Breast epithelium (tissue), 4 donors: ENCODE measurements at regions not wholly inside any gene's neighbourhood (a gene's known extent, or its start where the extent isn't known, plus 50 kb on each side); places are given as distances from the start of the nearest gene placed in this dataset.

Experiments
- DNase-seq, 2 donors: peaks; one replicate each; pipeline ENCODE4 v3.0.0-alpha.2; 2019; ENCODE audit warnings: low spot score in 2 of 2
- H3K27ac ChIP-seq, 2 donors: fragments of 200-600 bp; sonication (generic) in 1 of 2; one replicate each; pipeline ENCODE4 v1.5.1; 2016 to 2019; ENCODE audit warnings: mild to moderate bottlenecking in 1 of 2
- H3K27me3 ChIP-seq, 2 donors: fragments of 200-600 bp; sonication (generic) in 1 of 2; one replicate each; pipeline versions ENCODE4 v1.5.1 to v1.6.0; 2017 to 2019; ENCODE audit warnings: control low read depth in 1 of 2, mild to moderate bottlenecking in 1 of 2
- H3K36me3 ChIP-seq: fragments of 200-600 bp; one replicate; pipeline ENCODE4 v1.5.1; 2019
- H3K4me1 ChIP-seq, 2 donors: fragments of 200-600 bp; sonication (generic); one replicate each; pipeline ENCODE4 v1.5.1; 2016 to 2019; ENCODE audit warnings: control low read depth in 1 of 2
- H3K4me3 ChIP-seq, 3 donors: fragments of 200-600 bp; sonication (generic); 1 replicate in 2 of 3; 2 replicates in 1 of 3; pipeline ENCODE4 v1.5.1; 2016 to 2019; ENCODE audit warnings: mild to moderate bottlenecking in 3 of 3, moderate library complexity in 2 of 3
- H3K9me3 ChIP-seq, 2 donors: fragments of 200-600 bp; sonication (generic) in 1 of 2; one replicate each; pipeline ENCODE4 v1.5.1; 2016 to 2019; ENCODE audit warnings: control low read depth in 1 of 2
- CTCF ChIP-seq, 3 donors: fragments of 450-650 bp; IDR thresholded peaks; one replicate each; pipeline ENCODE4 v1.5.1; 2016 to 2017; ENCODE audit warnings: antibody characterized with exemption in 3 of 3, mild to moderate bottlenecking in 3 of 3, moderate library complexity in 3 of 3
- POLR2A ChIP-seq: fragments of 450-650 bp; IDR thresholded peaks from one replicate; pipeline ENCODE4 v1.6.1; 2016; ENCODE audit warnings: antibody characterized with exemption, mild to moderate bottlenecking, moderate library complexity
- POLR2AphosphoS5 ChIP-seq, 3 donors: sonication (generic); formaldehyde crosslinking; IDR thresholded peaks; one replicate each; pipeline ENCODE4 v1.6.1; 2017; ENCODE audit warnings: antibody characterized with exemption in 3 of 3
- intact Hi-C: fragments of 100-400 bp; cut with DNase I; formaldehyde crosslinking; loops from one replicate; pipeline ENCODE4 v1.15.1; 2023; ENCODE audit warnings: low total_unique reads

- intact Hi-C loops, result no loop called here
- Histone ChIP-seq H3K4me1 (no peaks in the 10 kb centered on the region), H3K36me3 (no peaks in the 10 kb centered on the region), H3K4me3 (no peak overlapping the region), H3K9me3 (no peaks in the 10 kb centered on the region), H3K27me3 (no peaks in the 10 kb centered on the region), H3K27ac (no peak overlapping the region)
- TF ChIP-seq POLR2A (no peak), POLR2AphosphoS5 (IDR thresholded peaks at IDR 0.05) (no peak), CTCF (IDR thresholded peaks at IDR 0.05) (no peak)
- no peak for DNase-seq
These were observed 191.0 kb downstream of the TBXT start for GRCh38 chr6:165976684-165977083.

- Histone ChIP-seq H3K9me3 (no peaks in the 10 kb centered on the region), H3K36me3 (no peaks in the 10 kb centered on the region), H3K4me3 (no peak overlapping the region), H3K4me1 (no peaks in the 10 kb centered on the region), H3K27ac (no peak overlapping the region), H3K27me3 (no peaks in the 10 kb centered on the region)
- intact Hi-C loops, result no loop called here
- DNase-seq, result no peak
- TF ChIP-seq CTCF (IDR thresholded peaks at IDR 0.05), result no peak
- no peak for TF ChIP-seq POLR2AphosphoS5 (IDR thresholded peaks at IDR 0.05)
- no peak for TF ChIP-seq POLR2A
These were observed 192.8 kb downstream of the TBXT start for GRCh38 chr6:165974817-165975216.

GRCh38 chr6:165973473-165973872 lies 194.2 kb downstream of the TBXT start:
- H3K9me3 ChIP-seq, result no peaks in the 10 kb centered on the region
- H3K27ac ChIP-seq, result no peak overlapping the region
- intact Hi-C loops, result no loop called here
- DNase-seq, result no peak
- no peak overlapping the region for H3K4me3 ChIP-seq
- H3K4me1 ChIP-seq, result no peaks in the 10 kb centered on the region
- no peaks in the 10 kb centered on the region for H3K27me3 ChIP-seq
- no peak for TF ChIP-seq POLR2A
- TF ChIP-seq POLR2AphosphoS5 (IDR thresholded peaks at IDR 0.05), result no peak
- TF ChIP-seq CTCF (IDR thresholded peaks at IDR 0.05), result no peak
- no peaks in the 10 kb centered on the region for H3K36me3 ChIP-seq

DNA sequence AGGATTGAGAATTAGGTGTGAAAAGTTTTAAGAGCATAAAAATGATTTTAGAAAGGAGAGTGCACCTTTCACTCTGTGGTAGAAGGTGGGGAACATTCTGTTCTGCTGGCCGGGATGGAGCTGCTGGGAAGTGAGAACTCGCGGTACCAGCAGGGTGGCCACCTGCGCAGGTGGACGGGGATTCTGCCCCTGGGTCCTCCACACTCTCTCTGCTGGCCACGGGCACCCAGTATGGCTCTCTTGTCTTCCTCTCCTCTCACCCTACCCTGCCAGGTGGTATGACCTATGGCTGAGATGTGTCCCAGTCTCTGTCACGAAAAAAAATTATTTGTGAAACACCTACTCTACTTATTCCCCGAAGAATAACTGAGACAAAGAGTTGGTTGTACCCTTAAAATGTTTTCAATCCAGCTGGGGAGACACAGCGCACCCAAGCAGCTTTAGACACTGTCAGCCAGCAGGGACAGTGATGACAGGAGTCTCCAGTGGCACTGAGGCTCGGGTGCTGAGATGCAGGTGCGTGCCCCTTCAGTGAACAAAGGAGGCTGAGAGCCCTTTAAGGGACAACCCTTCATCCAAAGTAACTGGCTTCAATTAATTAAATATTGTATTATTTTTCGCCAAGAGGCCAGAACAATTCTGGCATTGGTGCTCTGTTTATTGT lies 195.4 kb downstream of the TBXT start:
- H3K4me1 ChIP-seq, result no peaks in the 10 kb centered on the region
- no peak for TF ChIP-seq POLR2A
- TF ChIP-seq POLR2AphosphoS5 (IDR thresholded peaks at IDR 0.05), result no peak
- no peak for TF ChIP-seq CTCF (IDR thresholded peaks at IDR 0.05)
- no peak for DNase-seq
- H3K9me3 ChIP-seq, result no peaks in the 10 kb centered on the region
- intact Hi-C loops, result no loop called here
- H3K27me3 ChIP-seq, result no peaks in the 10 kb centered on the region
- H3K4me3 ChIP-seq, result no peak overlapping the region
- no peak overlapping the region for H3K27ac ChIP-seq
- no peaks in the 10 kb centered on the region for H3K36me3 ChIP-seq

GRCh38 chr6:165971202-165971601 lies 196.4 kb downstream of the TBXT start:
- H3K27ac ChIP-seq, result no peak overlapping the region

More at GRCh38 chr6:165971202-165971601, 196.4 kb downstream of the TBXT start:
- H3K9me3 ChIP-seq, result no peaks in the 10 kb centered on the region
- TF ChIP-seq POLR2AphosphoS5 (IDR thresholded peaks at IDR 0.05) (no peak), POLR2A (no peak), CTCF (IDR thresholded peaks at IDR 0.05) (no peak)
- H3K36me3 ChIP-seq, result no peaks in the 10 kb centered on the region
- H3K27me3 ChIP-seq, result no peaks in the 10 kb centered on the region
- no peaks in the 10 kb centered on the region for H3K4me1 ChIP-seq
- DNase-seq, result no peak
- intact Hi-C loops, result no loop called here
- H3K4me3 ChIP-seq, result no peak overlapping the region
